NAMALWA (cell line): ENCODE measurements at regions not wholly inside any gene's neighbourhood (a gene's known extent, or its start where the extent isn't known, plus 50 kb on each side); places are given as distances from the start of the nearest gene placed in this dataset.
"Not testable (repeated sequence)": the region's sequence is repeated elsewhere in the genome, so short reads cannot be mapped to it uniquely, and the experiment has no call there.

Experiments used
- DNase-seq: peaks from one replicate; pipeline ENCODE4 v3.0.0-alpha.2; 2015; ENCODE audit warnings: low spot score

DNA sequence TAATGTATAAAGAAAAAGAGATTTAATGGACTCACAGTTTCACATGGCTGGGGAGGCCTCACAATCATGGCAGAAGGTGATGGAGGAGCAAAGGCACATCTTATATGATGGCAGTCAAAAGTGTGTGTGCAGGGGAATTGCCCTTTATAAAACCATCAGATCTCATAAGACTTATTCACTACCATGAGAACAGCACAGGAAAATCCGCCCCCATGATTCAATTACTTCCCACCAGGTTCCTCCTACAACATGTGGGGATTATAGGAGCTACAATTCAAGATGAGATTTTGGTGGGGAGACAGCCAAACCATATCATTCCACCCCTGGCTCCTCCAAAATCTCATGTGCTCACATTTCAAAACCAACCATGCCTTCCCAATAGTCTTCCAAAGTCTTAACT, 82.5 kb upstream of the ANKRD1 start:
- not testable (repeated sequence) for DNase-seq

DNA sequence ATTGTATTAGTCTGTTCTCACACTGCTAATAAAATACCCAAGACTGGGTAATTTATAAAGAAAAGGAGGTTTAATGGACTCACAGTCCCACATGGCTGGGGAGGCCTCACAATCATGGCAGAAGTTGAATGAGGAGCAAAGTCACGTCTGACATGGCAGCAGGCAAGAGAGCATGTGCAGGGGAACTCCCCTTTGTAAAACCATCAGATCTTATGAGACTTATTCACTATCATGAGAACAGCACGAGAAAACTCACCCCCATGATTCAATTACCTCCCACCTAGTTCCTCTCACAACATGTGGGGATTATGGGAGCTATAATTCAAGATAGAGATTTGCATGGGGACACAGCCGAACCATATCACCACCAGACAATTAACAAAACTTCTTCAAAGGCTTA, 84.4 kb upstream of the ANKRD1 start:
- DNase-seq: not testable (repeated sequence)

DNA sequence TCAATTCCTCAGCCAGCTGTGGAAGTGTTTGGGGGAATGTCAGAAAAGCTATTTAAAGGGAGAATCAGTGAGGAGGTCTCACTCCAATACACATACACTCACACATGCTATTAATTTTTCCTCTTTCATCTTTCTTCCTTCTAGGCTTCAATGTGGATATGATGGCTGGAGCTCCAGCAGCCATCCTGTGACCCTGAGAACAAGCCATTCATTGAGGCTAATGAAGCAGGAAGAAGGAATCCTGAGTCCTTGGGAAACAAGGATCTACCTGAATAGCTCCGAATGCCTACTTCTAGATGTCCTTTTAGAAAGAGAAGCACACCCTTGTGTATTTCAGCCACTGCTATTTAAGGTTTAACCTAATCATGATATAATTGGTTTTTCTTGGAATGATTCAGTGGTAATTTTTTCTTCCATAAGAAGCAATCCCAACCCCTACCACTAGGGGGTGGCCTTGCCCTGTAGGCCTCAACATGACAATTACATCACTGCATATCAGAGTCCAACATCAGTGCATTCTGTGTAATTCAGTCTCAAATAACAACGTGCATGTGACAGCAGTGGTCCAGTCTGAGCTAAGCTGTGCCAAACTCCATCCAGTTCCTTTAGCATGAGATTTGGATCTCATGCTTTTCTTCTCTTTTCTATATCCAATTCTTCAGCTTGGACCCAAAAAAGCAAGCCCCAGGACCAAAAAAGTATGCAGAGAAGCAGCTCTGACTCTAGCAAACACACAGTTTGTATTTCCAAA, 85.3 kb upstream of the ANKRD1 start:
- peak; percentile 81 for DNase-seq

DNA sequence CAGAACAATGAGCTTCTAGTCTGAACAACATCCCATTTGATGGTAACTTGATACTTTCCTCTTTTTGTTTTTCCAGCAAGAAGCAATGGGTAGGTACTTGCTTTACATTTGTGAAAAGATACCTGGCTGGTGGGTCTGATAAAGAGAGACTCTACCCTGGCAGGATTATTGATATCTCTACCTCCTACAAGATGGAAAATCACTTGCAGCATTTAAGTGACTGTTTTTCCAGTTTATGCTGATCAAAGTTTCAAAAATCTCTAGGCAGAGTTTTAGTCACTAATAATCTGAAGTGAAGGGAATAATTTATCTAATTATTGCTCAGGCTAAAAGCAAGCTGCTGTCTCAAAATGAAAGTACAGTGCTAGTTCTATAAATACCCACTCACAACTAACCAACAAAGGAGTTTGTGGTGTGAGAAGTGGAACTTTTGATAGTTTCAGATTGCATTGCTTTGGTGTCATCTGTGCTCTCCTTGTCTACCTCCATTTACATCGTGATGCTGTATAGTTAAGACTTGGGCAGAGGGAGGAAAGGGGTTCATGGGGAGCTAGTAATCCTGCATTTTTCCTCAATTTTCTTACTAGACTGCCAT, 86.0 kb upstream of the ANKRD1 start:
- peak; percentile 48 for DNase-seq

DNA sequence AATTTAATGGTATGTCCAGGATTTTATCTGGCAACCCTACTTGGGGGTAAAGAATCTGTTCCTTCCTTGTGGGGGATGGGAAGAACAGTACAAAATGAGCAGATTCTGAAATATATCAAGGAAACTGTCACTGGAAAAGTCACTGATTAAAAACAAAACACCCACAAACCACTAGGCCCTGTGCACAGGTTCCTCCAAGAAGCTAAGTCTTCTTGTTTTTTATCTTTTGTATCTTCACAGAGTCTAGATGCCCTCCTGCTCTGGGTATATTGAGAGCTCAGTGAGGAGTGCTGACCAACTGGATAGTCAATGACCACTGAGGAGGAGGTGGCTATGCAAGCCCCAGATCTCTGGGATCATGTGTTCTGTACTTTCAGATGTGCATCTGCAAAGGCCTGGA, 86.8 kb upstream of the ANKRD1 start:
- DNase-seq: no peak

DNA sequence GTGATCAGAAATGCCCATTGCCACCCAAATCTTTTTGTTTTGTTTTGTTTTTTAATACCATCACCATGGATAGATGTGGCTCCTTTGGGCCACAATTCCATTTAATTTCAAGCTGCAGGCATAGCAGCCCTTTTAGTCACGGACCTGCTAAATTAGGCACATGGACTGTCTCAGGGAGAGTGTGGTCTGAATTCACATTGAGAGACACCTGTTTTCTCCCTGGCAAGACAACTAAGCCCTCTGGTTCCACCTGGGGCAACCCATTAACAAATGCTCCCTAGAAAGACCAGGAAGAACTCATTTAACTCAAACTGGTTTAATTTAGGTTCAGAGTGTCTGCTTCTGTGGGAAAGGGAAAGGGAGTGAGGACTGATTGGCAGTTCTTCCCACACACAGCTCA, 88.2 kb upstream of the ANKRD1 start:
- no peak for DNase-seq

DNA sequence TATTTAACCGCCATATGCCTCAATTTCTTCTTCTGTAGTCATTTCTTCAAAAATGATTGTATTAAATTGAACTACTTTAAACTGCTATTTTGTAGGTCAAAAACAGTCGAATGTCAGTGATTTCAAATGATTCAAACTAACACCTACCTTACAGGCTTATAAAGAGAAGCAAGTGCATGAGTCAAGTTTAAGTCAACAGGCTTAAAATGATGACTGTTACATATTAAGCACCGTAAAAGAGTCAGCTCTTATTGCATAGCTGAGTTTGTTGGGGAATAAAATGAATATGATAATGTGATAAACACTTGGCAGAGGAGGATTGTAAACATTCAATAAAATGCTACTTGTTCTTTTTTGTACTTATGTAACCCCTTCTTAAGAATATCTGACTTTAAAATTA, 90.1 kb upstream of the ANKRD1 start:
- DNase-seq: no peak

DNA sequence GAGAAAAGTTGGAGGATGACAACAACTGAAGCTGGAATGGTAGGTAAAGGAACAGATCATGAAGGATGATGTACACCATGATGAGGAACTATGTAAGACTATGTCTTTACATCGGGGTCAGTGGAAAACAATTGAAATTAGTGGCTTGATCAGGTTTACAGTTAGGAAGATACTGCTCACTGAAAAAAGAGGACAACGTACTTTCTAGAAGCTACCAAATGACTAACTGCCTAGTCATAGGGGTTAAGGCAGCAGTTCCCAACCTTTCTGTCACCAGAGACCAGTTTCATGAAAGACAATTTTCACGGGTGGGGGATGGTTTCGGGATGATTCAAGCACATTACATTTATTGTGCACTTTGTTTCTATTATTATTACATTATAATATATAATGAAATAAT, 91.6 kb upstream of the ANKRD1 start:
- no peak for DNase-seq

DNA sequence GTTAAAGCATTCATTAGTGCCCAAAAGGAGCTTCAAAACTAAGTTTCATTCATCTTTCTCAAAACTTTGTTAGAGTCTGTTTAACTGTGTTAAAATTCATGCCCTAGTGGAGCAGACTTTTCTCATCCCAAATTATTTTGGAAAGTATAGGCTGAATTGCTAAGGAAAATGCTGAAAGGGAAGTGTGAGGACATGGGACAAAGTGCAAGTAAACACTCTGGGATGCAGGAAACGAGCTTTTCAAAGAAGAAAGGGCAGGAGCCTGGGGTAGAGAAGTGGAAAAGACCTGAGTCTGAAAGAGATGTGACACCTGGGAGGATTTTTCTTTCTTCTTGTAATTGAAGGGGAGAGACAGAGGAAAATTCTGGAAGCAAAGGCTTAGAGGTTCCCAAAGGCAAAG, 93.1 kb upstream of the ANKRD1 start:
- DNase-seq: no peak

DNA sequence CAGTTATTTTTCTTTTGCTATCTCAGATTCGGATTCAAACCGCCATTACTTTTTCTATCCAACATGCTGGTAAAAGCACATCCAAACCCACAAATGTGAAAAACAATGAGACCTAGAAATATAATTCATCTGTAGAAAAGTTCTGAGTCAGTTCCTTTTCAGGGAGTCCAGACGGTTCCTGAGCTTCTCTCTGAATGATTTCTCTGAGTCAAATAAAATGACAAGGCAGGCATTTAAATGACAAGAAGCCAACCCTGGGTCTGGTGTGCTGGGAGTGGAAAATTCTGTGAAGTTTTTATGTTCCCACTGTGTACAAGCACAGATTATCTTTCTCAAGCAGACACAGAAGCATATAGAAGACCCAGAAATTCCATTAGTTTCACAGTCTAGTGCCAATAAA, 96.3 kb upstream of the ANKRD1 start:
- DNase-seq: no peak

DNA sequence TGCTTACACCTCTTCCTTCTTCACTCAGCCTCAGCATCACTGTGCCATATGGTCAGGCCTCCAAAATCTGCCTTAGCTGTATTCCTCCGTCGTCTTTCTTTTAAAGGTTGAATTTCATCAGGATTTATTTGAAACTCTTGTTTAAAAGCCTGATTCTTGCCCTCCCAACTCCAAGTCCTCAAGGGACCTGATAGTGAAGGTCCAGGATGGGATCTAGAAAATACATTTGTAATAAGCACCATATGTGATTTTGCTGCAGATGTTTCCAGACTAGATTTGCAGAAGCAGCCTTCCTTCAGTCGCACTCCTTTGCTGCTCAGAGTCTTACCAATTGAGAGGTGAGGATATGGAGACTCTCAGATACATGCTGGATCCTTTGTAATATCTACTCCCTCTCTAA, 101.0 kb upstream of the ANKRD1 start:
- no peak for DNase-seq

DNA sequence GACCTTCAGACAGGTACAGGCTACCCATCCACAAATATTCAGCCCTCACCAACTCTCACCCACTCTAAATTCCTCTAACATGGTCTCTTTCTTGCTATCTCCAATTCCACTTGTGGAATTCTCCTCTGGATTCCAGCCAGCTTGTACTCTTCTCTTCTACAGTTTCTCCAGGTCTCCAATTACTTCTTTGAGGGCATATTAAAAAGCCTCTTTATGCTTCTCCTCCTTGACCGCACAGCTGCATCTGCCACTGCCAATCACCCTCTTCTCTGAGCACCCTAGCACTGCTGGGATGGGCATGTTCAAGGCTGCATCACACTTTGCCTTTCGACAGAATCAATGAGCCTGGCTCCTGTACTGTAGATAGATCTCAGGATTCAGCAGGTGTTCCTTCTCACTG, 101.5 kb upstream of the ANKRD1 start:
- DNase-seq: no peak

DNA sequence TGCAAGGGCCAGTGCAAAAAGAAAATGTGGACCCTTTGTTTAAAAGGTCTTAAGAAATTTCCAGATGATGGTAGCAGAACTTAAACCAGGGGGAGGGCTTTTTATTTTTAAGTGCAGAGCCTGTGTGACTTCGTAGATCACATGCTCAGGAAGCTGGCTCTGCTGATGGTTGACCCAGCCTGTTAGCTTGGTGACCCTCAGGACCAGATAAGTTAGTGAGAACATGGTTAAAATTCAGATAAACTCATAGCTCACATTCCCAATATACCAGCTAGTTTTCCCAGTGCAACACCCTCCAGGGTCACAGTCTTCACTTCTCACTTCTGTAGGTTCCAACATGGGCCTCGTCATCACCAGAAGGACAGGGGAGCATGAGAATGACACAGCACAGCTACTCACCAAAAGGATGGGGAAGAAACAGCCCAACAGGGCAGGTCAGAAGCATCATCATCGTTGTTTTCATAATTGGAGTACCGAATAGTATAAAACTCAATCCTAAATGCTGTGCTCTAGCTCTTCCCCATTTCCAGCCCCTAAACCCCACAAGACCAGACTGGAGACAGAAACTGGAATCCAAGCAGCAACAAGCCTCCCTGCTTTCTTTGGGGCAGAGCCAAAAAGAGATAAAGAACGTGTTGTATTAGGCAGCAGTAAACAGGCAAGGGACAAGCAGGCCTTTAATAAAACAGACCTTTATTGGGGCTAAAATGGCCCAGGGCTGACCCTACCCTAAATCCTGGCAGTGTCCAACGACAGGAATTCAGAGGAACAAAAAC, 102.2 kb upstream of the ANKRD1 start:
- no peak for DNase-seq

DNA sequence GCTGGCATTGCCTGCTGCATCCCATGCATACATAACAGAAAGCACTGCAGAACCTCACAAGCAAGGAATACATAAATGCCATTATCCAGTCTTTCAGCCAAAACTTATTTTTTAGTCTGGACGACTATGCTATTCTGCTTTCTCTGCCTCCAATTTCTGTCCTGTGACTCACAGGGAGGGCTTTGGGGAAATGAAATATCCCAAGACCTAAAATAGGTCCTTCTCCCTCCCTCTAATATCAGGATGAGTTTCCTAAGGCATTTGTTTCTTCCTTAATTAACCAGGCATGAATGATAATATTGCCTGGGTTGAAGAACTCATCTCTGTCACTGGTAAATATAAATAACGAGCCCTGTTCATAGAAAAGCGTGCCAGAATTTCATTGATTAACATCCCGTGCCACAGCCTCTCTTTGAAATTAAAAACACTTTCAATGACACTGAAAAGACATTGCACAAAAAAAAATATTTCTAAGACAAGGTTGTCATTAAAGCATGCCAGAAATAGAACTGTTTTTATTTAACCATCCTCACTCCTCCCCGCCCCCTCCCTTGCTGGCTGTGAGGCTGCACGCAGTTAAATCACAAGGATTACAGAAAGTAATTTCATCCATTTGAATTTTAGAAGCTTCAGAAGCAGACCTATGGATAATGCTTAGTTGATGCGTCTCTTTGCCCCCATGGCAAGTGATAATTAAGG, 103.0 kb upstream of the ANKRD1 start:
- no peak for DNase-seq

DNA sequence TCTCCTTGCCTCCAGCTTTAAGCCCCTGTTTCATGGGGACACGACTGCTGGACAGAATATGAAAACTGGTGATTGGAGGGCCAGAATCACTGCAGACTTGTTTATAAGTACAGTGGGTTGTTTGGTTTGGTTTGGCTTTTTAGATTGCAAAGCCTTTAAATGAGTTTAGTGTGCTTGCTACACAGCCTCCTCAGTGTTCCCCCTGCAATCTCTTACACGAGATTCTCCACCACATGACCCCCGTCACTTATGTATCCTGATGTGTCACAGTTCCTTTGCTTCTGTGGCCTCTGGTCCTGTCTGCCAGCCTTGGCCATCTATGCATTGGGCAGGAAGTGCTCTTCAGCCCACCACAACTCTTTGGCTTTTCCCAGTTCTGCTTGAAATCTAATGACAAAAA, 103.7 kb upstream of the ANKRD1 start:
- DNase-seq: no peak

DNA sequence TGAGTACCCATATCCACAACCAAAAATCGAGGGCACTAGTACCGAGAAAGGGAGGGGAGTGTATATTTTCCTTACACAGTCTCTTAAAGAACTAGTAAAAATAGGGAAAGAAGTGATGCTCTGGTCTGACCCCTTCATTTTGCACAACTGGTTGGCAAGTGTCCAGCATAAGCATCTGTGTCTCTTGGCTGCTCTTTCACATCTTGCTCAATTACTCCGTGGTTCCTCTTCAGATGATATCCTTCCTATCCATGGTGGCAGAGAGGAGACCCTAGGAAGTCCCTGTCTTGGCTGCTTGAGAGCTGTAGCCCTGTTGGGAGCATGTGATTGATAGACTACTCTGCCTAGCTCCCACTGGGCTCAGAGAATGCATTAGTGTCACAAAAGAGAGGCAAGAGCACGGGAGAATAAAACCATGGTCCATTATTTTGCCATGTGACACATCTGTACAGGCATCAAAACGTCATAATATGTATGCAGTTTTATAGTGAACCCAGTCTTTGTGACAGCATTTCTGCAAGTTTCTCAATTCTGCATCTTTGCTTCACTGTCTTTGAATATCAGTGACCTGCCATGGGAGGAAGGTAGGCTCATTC, 111.8 kb upstream of the ANKRD1 start:
- DNase-seq: no peak

DNA sequence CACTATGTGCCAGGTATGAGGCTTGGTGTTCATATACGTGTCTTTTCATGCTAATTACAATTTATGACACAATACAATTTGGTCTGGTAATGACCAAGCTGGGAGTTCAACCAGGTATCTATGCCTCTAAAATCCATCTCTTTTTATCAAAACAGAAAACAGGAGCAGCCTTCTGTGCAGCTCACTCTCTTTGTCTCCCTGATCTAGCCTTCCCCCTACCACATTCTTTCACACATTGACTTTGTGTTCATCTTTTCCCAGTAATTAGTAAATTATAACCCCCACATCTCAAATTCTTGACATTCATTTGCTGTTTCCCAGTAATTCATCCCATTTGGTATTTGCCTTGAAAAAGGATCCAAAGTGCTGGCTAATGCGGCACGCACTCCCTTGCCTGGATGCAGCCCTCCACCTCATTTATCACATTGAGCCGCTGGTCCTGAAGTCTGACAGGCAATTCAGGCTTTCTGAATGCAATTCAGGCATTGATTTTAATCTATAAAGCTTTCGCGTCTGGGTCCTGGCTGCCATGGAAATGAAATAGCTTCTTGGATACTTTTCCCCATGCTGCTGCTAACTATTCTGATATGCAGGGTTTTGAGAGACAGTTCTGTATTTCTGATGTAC, 112.5 kb upstream of the ANKRD1 start:
- DNase-seq: no peak

DNA sequence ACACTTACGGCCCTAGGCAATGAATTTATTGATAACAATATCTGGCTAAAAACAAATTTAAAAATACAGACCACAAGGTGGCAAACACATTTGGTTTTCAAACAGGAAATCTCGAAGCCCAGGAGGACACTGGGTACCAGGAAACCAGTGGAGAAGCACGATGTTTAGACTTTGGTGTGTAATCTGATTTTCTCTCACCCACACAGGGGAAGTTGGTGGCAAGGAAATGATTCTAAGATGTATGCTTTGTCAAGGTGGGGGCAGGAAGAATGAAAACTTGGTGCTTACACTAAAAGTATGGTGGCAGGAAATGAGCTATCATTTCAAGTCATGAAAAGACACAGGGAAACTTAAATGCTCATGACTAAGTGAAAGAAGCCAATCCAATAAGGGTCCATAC, 113.2 kb upstream of the ANKRD1 start:
- no peak for DNase-seq

DNA sequence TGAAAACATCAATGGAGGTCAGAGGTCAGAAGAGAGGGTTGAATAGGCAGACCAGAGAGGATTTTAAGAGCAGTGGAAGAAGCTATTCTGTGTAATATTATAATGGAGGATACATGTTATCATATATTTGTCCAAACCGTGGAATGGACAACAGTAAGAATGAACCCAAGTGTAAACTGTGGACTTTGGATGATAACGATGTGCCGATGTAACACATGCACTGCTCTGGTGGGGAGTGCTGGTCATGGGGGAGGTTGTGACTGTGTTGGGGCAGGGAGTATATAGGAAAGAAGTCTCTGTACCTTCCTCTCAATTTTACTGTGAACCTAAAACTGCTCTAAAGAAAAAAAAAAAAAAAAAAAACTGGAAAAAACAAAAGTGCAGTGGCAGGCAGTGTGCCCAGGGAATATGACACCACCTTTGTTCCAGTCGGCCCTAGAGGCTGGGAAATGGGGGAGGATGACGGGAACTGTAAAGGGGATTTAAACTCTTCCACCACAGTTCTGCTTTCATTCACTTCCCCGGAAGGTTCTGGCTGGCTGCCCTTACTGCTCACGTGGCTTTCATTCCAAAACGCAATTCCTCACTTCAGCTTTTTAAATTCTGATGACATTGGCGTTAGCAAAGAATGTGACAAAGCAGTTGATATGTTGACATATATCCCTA, 113.7 kb upstream of the ANKRD1 start:
- DNase-seq: no peak

DNA sequence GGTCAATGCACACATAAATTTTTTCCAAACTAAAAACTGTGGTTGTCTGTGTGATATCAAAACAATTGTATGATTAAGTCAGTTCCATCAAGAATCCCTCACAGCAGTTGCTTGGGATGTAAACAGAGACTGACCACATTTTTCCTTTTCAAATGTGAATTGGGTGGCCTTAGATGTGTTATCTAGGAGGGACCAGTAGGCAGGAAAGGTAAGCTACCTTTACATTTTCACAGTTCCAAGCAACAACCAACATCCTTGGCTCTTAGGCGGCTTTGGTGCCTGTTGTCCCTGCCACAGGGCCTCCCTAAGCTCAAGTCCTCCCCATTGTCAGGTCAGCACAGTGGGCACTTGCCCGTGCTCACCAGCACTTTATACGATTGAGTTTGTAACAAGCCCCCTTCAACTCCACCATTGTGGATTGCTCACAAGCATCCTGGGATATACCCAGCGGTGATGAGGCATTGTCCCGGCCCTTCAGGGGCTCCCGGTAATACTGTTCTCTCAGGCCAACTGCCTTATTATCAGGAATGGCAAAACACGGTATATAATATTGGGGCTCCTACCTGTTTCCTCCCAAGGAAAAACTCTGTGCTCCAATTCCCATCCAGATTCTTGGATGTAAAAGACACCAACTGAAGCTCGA, 114.9 kb upstream of the ANKRD1 start:
- DNase-seq: no peak
